ENCODE measurements at regions not wholly inside any gene's neighbourhood (a gene's known extent, or its start where the extent isn't known, plus 50 kb on each side); places are given as distances from the start of the nearest gene placed in this dataset.
"Not testable (repeated sequence)": the region's sequence is repeated elsewhere in the genome, so short reads cannot be mapped to it uniquely, and the experiment has no call there.

GRCh38 chr18:56488739-56489138, 149.7 kb downstream of the TXNL1 start:
- no peak for DNase-seq (ENCODE audit: low read depth)

GRCh38 chr18:56487801-56488200, 150.6 kb downstream of the TXNL1 start:
- DNase-seq (ENCODE audit: low read depth): no peak

DNA sequence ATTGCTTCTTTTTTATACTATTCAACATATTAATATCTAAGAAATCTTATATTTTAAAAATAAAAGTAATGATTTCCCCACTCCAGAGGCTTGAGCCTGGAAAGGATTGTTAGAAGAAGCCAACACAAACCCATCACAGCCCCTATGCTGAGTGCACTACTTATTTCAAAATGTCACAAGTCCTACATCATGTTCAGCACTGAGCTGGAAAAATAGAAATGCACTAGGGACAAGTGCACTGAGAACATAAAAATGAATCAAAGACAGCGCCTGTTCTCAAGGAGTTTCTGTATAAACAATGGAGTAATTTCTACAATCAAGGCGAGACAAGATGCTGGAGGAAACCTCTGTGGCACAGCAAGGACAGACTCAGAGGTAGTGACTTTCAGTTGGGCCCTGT, 155.0 kb downstream of the TXNL1 start:
- no peak for DNase-seq (ENCODE audit: low read depth)

GRCh38 chr18:56482813-56483212, 155.6 kb downstream of the TXNL1 start:
- DNase-seq (ENCODE audit: low read depth): not testable (repeated sequence)

- no peak for DNase-seq (ENCODE audit: low read depth)
Measured at GRCh38 chr18:56481751-56482150, 156.6 kb downstream of the TXNL1 start.

DNA sequence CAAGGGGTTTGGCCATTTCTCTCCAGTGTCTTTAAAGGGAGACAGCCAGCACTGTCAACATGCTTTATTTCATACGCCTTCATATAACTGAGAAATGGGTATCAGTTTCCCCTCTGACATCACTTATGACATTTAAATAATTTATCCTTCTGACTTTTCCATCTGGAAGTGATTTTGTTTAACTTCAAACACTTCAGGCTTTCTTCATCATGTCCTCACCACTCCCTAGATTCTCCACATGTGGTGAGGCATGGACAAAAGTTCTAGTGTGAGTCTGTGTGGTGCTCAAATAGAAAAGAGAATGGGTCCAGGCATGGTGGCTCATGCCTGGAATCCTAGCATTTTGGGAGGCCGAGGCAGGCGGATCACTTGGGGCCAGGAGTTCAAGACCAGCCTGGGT, 158.6 kb downstream of the TXNL1 start:
- DNase-seq (ENCODE audit: low read depth): no peak

DNA sequence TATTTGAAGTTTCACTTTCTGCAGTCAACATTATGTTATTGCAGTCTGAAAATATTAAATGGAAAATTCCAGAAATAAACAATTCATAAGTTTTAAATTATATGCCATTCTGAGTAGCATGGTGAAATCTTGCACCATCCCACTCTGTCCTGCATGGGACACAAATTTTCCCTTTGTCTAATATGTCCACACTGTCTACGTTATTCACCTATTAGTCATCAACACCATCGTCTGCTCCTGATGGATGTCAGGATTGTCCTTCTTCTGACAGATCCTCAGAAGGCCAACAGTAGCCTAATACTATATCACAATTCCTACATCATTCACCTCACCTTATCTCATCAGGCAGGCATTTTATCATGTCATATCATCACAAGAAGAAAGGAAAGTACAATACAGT, 163.1 kb downstream of the TXNL1 start:
- peak; percentile 32 for DNase-seq (ENCODE audit: low read depth)

DNA sequence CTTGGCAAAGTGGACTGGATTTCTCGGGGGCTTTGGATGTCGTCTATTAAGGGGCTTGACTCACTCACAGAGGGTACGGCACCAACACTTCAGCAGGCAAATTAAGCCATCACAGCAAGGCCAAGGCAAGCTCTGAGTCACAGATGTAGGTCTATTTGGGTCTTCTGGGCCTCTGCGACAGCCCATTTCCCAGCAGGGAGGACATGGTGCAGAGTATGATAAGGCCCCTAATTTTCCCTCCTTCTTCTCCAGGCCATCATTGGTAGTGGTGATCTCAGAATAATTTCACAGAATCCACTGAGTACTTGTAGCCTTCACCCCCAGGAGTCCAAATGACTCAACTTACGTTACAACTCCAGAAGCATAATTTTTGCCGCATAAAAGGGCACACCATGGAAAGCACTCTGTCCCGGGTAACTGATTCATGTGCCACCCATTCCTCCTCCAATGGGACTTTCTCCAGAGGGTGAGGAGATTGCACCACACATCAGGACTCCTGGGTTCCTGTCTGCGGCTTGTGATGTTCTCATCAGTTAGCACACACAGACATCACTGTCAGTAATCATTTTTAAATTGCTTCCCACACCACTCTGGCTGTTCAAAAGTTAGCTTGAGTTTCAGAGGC, 164.9 kb downstream of the TXNL1 start:
- no peak for DNase-seq (ENCODE audit: low read depth)

GRCh38 chr18:56470406-56471351, 167.7 kb downstream of the TXNL1 start:
- no peak for DNase-seq (ENCODE audit: low read depth)

DNA sequence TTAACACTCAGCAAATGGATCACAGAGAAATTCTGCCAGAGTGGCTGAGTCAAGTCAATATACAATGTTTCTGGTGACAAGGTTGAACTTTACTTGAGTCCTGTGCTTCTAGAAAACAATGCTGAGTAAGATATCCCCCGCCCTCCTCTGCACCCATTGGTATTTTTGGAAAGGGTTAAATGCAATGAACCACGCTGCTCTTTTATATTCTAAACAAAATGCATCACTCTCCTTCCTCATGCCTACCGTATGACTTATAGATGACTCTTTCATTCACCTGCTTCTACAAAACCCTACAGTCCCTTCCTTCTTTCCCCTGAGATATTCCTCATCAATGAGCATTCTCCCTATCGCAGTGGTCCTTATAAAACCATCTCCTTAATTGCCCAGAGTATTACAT, 168.8 kb downstream of the TXNL1 start:
- DNase-seq (ENCODE audit: low read depth): no peak

DNA sequence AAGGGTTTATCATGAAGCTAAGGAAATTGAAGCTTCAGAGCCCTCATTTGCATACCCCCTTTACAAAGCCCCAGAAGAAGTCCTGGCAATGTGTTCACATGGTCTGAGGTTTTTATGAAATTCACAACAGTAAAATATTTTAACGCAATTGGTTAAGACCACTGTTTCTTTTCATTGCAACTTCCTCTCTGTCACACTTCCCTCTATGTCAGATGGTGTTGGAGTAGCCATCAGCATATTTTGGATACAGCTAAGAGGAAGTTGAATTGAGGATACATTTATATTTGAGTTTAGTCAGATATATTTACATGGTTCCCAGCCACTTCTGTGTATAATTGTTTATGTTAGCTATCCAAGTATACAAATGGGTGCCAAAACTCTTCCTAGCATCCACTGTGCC, 170.0 kb downstream of the TXNL1 start:
- DNase-seq (ENCODE audit: low read depth): no peak

DNA sequence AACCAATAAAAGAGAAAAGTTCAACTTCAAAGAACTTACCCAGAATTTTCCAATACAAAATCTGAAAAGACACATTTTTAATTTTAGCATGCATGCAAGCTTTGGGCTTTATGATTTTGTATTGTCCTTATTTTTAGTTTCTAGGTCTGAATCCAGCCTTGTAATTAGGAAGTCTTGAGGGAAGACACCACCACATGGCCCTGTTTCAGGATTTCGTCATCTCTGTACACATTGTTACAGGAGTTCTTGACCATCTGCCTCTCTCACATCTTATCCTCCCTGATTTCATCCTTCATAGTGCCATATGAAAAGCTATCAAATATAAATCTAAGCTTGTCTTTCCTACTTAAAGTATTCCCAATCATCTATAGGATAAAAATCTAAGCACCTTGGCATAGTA, 176.1 kb downstream of the TXNL1 start:
- DNase-seq (ENCODE audit: low read depth): no peak

GRCh38 chr18:56461151-56461550, 177.2 kb downstream of the TXNL1 start:
- no peak for DNase-seq (ENCODE audit: low read depth)

- no peak for DNase-seq (ENCODE audit: low read depth)
Measured at GRCh38 chr18:56460581-56460980, 177.8 kb downstream of the TXNL1 start.

- no peak for DNase-seq (ENCODE audit: low read depth)
Measured at GRCh38 chr18:56458770-56459712, 179.4 kb downstream of the TXNL1 start.

GRCh38 chr18:56455874-56456273, 182.5 kb downstream of the TXNL1 start:
- no peak for DNase-seq (ENCODE audit: low read depth)

DNA sequence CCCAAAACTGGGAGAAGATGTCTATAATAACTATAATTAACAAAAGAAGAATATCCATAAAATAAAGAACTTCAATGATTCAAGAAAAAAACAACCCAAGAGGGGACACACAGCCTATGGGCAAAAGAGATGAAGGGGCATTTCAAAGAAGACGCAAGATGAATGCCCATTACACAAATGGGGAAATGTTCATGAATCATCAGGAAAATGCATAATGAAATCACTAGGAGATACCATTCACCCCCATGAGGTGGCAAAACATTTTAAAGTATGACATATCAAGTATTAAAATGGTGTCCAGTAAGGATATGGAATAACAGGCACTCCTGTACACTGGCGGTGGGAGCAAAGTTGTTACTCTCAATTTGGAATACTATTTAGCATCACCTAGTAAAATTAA, 183.3 kb downstream of the TXNL1 start:
- DNase-seq (ENCODE audit: low read depth): no peak

DNA sequence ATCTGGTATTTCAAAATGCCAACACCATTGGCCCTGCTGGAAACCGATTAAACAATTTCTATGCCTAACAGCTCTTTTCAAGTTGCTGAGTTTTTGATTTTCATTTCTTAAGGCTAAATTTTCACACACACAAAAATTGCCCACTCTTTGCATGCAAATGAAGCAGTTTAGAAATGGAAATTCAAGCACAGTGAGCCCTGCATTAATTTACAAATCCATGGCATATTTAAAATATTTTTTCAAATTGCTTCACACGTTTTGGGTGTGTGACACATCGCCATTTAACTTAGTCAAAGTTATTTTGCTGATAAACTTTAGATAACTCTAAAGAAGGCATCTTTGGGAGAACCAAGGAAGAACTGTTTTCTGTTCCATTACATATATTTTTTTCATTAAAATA, 184.8 kb downstream of the TXNL1 start:
- DNase-seq (ENCODE audit: low read depth): no peak

DNA sequence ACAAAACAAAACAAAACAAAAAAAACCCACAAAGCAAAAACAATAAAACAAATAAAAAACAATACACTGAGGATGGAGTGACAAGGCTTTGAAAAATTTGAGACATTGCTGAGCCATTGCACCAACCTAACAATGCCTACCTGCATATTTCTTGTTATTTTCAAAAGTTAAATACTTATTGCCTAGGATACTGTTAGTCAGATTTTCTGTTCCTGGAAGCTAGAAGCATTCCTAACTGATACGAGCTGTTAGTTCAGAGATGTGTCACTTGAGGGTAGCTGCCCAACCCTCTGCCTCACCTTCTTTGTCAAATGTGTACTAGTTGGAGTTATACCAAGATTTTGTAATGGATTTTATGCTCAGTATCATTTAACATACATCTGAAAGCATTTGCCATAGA, 187.2 kb downstream of the TXNL1 start:
- no peak for DNase-seq (ENCODE audit: low read depth)

DNA sequence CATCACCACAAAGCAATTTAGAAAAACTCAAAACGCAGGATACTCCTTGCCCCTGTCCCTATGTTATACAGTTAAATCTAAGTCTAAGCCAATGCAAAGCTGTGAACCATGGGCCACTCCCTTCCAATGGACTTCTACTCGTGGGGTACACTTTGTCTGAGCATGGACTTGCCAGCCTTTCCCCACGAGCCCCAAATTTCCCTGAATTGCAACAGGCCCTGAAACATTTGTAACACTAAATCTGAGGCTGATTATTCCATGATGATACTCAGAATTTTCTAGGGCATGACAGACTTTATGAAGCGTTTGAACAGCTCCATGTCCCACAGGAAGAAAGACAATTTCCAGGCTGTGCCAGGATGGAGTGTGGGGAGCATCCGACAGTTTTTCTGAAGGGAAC, 189.6 kb downstream of the TXNL1 start:
- no peak for DNase-seq (ENCODE audit: low read depth)

GRCh38 chr18:56445422-56445821, 193.0 kb downstream of the TXNL1 start:
- DNase-seq (ENCODE audit: low read depth): no peak

- no peak for DNase-seq (ENCODE audit: low read depth)
Measured at GRCh38 chr18:56444201-56444600, 194.2 kb downstream of the TXNL1 start.

All from amniotic epithelial cell (primary cell).